Panc1 (cell line): ENCODE measurements at regions not wholly inside any gene's neighbourhood (a gene's known extent, or its start where the extent isn't known, plus 50 kb on each side); places are given as distances from the start of the nearest gene placed in this dataset.

ENCODE experiments used
- ATAC-seq: fragments of 200-7000 bp; cut with Tn5 transposase; 2 replicates; pipeline ENCODE4 v1.9.1; 2020; ENCODE audit warnings: mild to moderate bottlenecking, moderate library complexity
- BruUV-seq: library from RNA; stranded (reverse); fragments of 400-500 nt; replicated peaks from 2 replicates; lab custom pipeline; 2021; lab: Mats Ljungman, UMichigan
- CTCF ChIA-PET: fragments of 300-600 bp; sonication (Branson Sonifier 250); formaldehyde crosslinking; loops from one replicate; lab custom pipeline; 2022; ENCODE audit warnings: antibody characterized with exemption; lab: Charles Lee
- POLR2A ChIA-PET: fragments of 300-600 bp; sonication (Branson Sonifier 250); formaldehyde crosslinking; loops from one replicate; lab custom pipeline; 2022; ENCODE audit warnings: antibody characterized with exemption; lab: Charles Lee
- DNase-seq: peaks from one replicate; pipeline ENCODE4 v3.0.0-alpha.2; 2010; ENCODE audit warnings: low read depth, low spot score
- H3K27ac ChIP-seq: 2 replicates; pipeline ENCODE4 v1.5.1; 2011; ENCODE audit warnings: mild to moderate bottlenecking, low read length, inconsistent platforms
- H3K27me3 ChIP-seq: fragments of 200-500 bp; sonication (Bioruptor generic); 2 replicates; pipeline ENCODE4 v1.6.0; 2014; ENCODE audit warnings: low read length, inconsistent platforms; ENCODE audit not compliant: control insufficient read depth, insufficient read depth
- H3K36me3 ChIP-seq: fragments of 200-500 bp; sonication (Bioruptor generic); 2 replicates; pipeline ENCODE4 v1.5.1; 2014; ENCODE audit warnings: inconsistent platforms, mild to moderate bottlenecking, low read length, moderate library complexity; ENCODE audit not compliant: control insufficient read depth, insufficient read depth
- H3K4me1 ChIP-seq: 2 replicates; pipeline ENCODE4 v1.5.1; 2011; ENCODE audit warnings: inconsistent platforms, mild to moderate bottlenecking, low read length, moderate library complexity; ENCODE audit not compliant: control insufficient read depth, insufficient read depth
- H3K4me3 ChIP-seq, 2 experiments: 2 replicates each; pipeline ENCODE4 v1.5.1; 2011 to 2012; ENCODE audit warnings: low read depth in 2 of 2, low read length in 2 of 2, mild to moderate bottlenecking in 2 of 2, inconsistent platforms in 1 of 2, moderate library complexity in 1 of 2
- H3K9me3 ChIP-seq: fragments of 200-500 bp; sonication (Bioruptor generic); 2 replicates; pipeline ENCODE4 v1.5.1; 2014; ENCODE audit warnings: low read depth, mild to moderate bottlenecking, inconsistent platforms, low read length, moderate library complexity; ENCODE audit not compliant: control insufficient read depth, insufficient read depth
- CTCF ChIP-seq: fragments of 450-650 bp; IDR thresholded peaks from 2 replicates; pipeline ENCODE4 v1.5.1; 2017; ENCODE audit warnings: mild to moderate bottlenecking
- POLR2AphosphoS5 ChIP-seq: IDR thresholded peaks from 2 replicates; pipeline ENCODE4 v1.6.1; 2012; ENCODE audit warnings: mild to moderate bottlenecking, low read depth, low read length, moderate library complexity
- REST ChIP-seq, 2 experiments: IDR thresholded peaks; 2 replicates each; pipeline ENCODE4 v1.6.1; 2011 to 2012; ENCODE audit warnings: low read depth in 2 of 2, control low read depth in 1 of 2, low read length in 1 of 2, mild to moderate bottlenecking in 1 of 2, moderate library complexity in 1 of 2; ENCODE audit not compliant: insufficient read depth in 1 of 2
- SIN3A ChIP-seq: IDR thresholded peaks from 2 replicates; pipeline ENCODE4 v1.6.1; 2012; ENCODE audit warnings: low read depth, mild to moderate bottlenecking, low read length, moderate library complexity, borderline replicate concordance; ENCODE audit not compliant: insufficient read depth
- TCF7L2 ChIP-seq: IDR thresholded peaks from 2 replicates; pipeline ENCODE4 v1.6.1; 2011; ENCODE audit warnings: mild to moderate bottlenecking, low read depth, low read length, inconsistent platforms
- in situ Hi-C: cut with HindIII; loops from 2 replicates; pipeline ENCODE4 v1.10.0; 2016; ENCODE audit warnings: low sequenced_read_pairs, low pct_unique_long_range_greater_than_20kb
- intact Hi-C: fragments of 100-400 bp; cut with micrococcal nuclease; formaldehyde crosslinking; loops from one replicate; pipeline ENCODE4 v1.10.0; 2022; ENCODE audit not compliant: unreplicated experiment

- Histone ChIP-seq H3K4me1 (no peaks in the 10 kb centered on the region), H3K36me3 (no peaks in the 10 kb centered on the region), H3K4me3 (no peak overlapping the region), H3K27ac (no peak overlapping the region), H3K9me3 (no peaks in the 10 kb centered on the region), H3K27me3 (no peaks in the 10 kb centered on the region)
- in situ Hi-C loops, result no loop called here
- intact Hi-C loops, result no loop called here
- DNase-seq (no peak), ATAC-seq (no peak)
- TF ChIP-seq TCF7L2 (no peak), POLR2AphosphoS5 (no peak), CTCF (no peak), REST (IDR thresholded peaks at IDR 0.05; ENCODE audit: insufficient read depth in 1 of 2, low read depth in 2 of 2, low read length in 1 of 2) (no peak), SIN3A (no peak)
- CTCF ChIA-PET, result no interaction called here
- BruUV-seq, result no TSS peak
- POLR2A ChIA-PET, result no interaction called here
Measured at GRCh38 chr12:83313827-83314226, 627.1 kb downstream of the TMTC2 start.

- TF ChIP-seq REST (IDR thresholded peaks at IDR 0.05; ENCODE audit: insufficient read depth in 1 of 2, low read depth in 2 of 2, low read length in 1 of 2) (no peak), CTCF (no peak), TCF7L2 (no peak), POLR2AphosphoS5 (no peak), SIN3A (no peak)
- in situ Hi-C loops, result no loop called here
- CTCF ChIA-PET, result no interaction called here
- no TSS peak for BruUV-seq
- H3K27ac ChIP-seq, result no peak overlapping the region
- H3K4me1 ChIP-seq, result no peaks in the 10 kb centered on the region
- intact Hi-C loops, result no loop called here
- POLR2A ChIA-PET, result no interaction called here
- H3K9me3 ChIP-seq, result no peaks in the 10 kb centered on the region
- no peaks in the 10 kb centered on the region for H3K36me3 ChIP-seq
- ATAC-seq (no peak), DNase-seq (no peak)
- no peak overlapping the region for H3K4me3 ChIP-seq
- H3K27me3 ChIP-seq, result no peaks in the 10 kb centered on the region
Measured at GRCh38 chr12:83313322-83313721, 626.6 kb downstream of the TMTC2 start.
